B cell (primary cell): ENCODE measurements at regions not wholly inside any gene's neighbourhood (a gene's known extent, or its start where the extent isn't known, plus 50 kb on each side); places are given as distances from the start of the nearest gene placed in this dataset.

Source experiments
- EZH2 ChIP-seq: IDR thresholded peaks from 2 replicates; pipeline ENCODE4 v1.6.1; 2012; ENCODE audit warnings: borderline replicate concordance, low read depth, mild to moderate bottlenecking, moderate library complexity, low read length; ENCODE audit not compliant: insufficient read depth, poor library complexity, severe bottlenecking
- TF ChIP-seq, protein P1 (sequence below): fragments of 200-600 bp; IDR thresholded peaks from one replicate; pipeline ENCODE4 v1.8.0; 2022; ENCODE audit warnings: antibody characterized with exemption, mild to moderate bottlenecking

DNA sequence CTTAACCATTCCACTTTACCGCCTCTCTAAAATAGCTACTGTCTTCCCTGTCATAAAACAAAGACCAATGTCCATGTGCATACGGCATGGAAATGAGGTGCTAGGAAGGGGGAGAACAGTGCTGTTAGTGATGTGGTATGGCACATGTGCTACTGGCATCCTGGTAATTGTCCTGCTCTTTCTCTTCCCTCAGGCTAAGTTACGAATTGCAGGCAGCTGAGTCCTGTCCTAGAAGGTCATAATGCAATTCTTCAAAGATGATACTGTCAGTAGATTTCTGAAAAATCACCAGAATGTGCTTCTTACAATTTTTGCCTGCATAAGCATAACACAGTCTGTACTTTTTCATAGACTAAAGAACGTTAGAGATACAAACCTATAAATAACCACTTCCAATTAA lies 216.8 kb downstream of the RSL24D1 start:
- no peak for TF ChIP-seq EZH2
- TF ChIP-seq, protein P1, sequence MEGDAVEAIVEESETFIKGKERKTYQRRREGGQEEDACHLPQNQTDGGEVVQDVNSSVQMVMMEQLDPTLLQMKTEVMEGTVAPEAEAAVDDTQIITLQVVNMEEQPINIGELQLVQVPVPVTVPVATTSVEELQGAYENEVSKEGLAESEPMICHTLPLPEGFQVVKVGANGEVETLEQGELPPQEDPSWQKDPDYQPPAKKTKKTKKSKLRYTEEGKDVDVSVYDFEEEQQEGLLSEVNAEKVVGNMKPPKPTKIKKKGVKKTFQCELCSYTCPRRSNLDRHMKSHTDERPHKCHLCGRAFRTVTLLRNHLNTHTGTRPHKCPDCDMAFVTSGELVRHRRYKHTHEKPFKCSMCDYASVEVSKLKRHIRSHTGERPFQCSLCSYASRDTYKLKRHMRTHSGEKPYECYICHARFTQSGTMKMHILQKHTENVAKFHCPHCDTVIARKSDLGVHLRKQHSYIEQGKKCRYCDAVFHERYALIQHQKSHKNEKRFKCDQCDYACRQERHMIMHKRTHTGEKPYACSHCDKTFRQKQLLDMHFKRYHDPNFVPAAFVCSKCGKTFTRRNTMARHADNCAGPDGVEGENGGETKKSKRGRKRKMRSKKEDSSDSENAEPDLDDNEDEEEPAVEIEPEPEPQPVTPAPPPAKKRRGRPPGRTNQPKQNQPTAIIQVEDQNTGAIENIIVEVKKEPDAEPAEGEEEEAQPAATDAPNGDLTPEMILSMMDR, result no peak
